Prostate gland (tissue), 2 donors: ENCODE measurements at regions not wholly inside any gene's neighbourhood (a gene's known extent, or its start where the extent isn't known, plus 50 kb on each side); places are given as distances from the start of the nearest gene placed in this dataset.

Experiments
- DNase-seq: peaks from one replicate; pipeline ENCODE4 v3.0.0-alpha.2; 2019; ENCODE audit warnings: low spot score
- H3K27ac ChIP-seq, 2 donors: fragments of 200-600 bp; sonication (generic); 2 replicates each; pipeline ENCODE4 v1.5.1; 2017 to 2019
- H3K27me3 ChIP-seq: fragments of 200-600 bp; sonication (generic); replicated peaks from 2 replicates; pipeline ENCODE4 v1.5.1; 2019; ENCODE audit not compliant: insufficient read depth
- H3K36me3 ChIP-seq, 2 donors: fragments of 200-600 bp; sonication (generic); 1 replicate in 1 of 2; 2 replicates in 1 of 2; pipeline versions ENCODE4 v1.5.1 to v1.8.1; 2017 to 2019
- H3K4me1 ChIP-seq: fragments of 200-600 bp; sonication (generic); replicated peaks from 2 replicates; pipeline ENCODE4 v1.5.1; 2019
- H3K4me3 ChIP-seq, 2 donors: fragments of 200-600 bp; sonication (generic); 2 replicates each; pipeline ENCODE4 v1.5.1; 2017 to 2019
- H3K9me3 ChIP-seq: fragments of 200-600 bp; sonication (generic); 2 replicates; pipeline ENCODE4 v1.5.1; 2017
- POLR2A ChIP-seq: fragments of 450-650 bp; IDR thresholded peaks from one replicate; pipeline ENCODE4 v1.6.1; 2016; ENCODE audit warnings: antibody characterized with exemption, mild to moderate bottlenecking
- POLR2AphosphoS5 ChIP-seq: sonication (generic); formaldehyde crosslinking; IDR thresholded peaks from one replicate; pipeline ENCODE4 v1.6.1; 2017; ENCODE audit warnings: antibody characterized with exemption
- WGBS: methylation state at CpG from one replicate; pipeline ENCODE4 v1.1.5; 2018; 5-methylcytosine and 5-hydroxymethylcytosine counted together
- intact Hi-C: fragments of 100-400 bp; cut with DNase I; formaldehyde crosslinking; loops from one replicate; pipeline ENCODE4 v1.14.2; 2022
- TF ChIP-seq, protein P1 (sequence below), 4 experiments: fragments of 200-600 bp in 2 of 4; fragments of 450-650 bp in 2 of 4; sonication (generic) in 2 of 4; IDR thresholded peaks; 1 replicate in 3 of 4; 2 replicates in 1 of 4; pipeline ENCODE4 v1.5.1; 2016 to 2019; ENCODE audit warnings: antibody characterized with exemption in 4 of 4, mild to moderate bottlenecking in 2 of 4, moderate library complexity in 2 of 4

DNA sequence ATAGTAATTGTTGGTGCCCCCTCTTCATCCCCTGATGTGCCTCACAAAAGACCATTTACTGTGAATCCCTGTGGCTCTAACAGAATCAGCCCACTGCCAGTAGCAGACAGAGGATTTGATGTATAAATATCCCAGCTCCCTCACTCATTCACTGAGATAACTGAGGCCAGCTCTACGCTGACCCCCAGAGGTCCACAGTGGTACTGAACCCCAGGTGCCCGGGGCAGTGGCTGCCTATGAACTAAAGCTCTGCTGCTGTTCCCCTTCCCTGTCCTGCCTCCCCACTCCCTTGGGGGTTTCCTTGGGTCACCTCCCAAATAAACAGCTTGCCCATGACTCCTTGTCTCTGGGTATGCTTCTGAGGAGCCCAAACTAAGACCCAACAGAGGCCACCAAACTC, 295.8 kb downstream of the FOXL1 start:
- H3K4me3 ChIP-seq: no peak overlapping the region
- H3K36me3 ChIP-seq: no peaks in the 10 kb centered on the region
- no peak overlapping the region for H3K27ac ChIP-seq
- TF ChIP-seq POLR2AphosphoS5: no peak
- no peak for TF ChIP-seq POLR2A
- TF ChIP-seq, protein P1, sequence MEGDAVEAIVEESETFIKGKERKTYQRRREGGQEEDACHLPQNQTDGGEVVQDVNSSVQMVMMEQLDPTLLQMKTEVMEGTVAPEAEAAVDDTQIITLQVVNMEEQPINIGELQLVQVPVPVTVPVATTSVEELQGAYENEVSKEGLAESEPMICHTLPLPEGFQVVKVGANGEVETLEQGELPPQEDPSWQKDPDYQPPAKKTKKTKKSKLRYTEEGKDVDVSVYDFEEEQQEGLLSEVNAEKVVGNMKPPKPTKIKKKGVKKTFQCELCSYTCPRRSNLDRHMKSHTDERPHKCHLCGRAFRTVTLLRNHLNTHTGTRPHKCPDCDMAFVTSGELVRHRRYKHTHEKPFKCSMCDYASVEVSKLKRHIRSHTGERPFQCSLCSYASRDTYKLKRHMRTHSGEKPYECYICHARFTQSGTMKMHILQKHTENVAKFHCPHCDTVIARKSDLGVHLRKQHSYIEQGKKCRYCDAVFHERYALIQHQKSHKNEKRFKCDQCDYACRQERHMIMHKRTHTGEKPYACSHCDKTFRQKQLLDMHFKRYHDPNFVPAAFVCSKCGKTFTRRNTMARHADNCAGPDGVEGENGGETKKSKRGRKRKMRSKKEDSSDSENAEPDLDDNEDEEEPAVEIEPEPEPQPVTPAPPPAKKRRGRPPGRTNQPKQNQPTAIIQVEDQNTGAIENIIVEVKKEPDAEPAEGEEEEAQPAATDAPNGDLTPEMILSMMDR (IDR thresholded peaks at IDR 0.05): peak in 3 of 4 experiments; percentile 36 to 46 (median 38)
- intact Hi-C loops: no loop called here
- no peaks in the 10 kb centered on the region for H3K9me3 ChIP-seq
- no peaks in the 10 kb centered on the region for H3K4me1 ChIP-seq
- DNase-seq: no peak
- WGBS: 81% methylated on average over 2 of the region's 2 CpGs
- H3K27me3 ChIP-seq: peaks cover 11% of the 10 kb centered on the region

DNA sequence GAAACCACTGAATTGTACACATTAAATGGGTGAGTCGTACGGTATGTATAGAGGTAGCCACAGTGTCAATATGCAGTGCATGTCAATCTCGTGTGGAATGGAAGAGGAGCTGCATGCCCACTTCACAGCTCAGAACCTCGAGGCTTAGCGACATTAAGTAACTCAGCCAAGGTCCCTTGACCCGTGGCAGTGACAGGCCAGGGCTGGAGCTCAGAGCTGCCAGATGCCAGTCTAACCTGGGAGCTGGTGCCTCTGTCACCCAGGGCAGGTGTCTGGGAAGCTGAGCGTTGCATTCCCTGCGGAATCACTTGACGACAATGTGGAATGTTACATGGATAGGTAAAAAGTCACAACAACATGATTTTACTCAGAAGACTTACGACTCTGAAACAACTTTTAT, 298.1 kb downstream of the FOXL1 start:
- DNase-seq: no peak
- no peaks in the 10 kb centered on the region for H3K4me1 ChIP-seq
- intact Hi-C loops: no loop called here
- no peak overlapping the region for H3K4me3 ChIP-seq
- TF ChIP-seq POLR2A: no peak
- TF ChIP-seq POLR2AphosphoS5: no peak
- TF ChIP-seq, protein P1 (IDR thresholded peaks at IDR 0.05): no peak
- WGBS: 86% methylated on average over 10 of the region's 10 CpGs
- no peaks in the 10 kb centered on the region for H3K36me3 ChIP-seq
- peaks cover 13% of the 10 kb centered on the region for H3K27me3 ChIP-seq
- no peak overlapping the region for H3K27ac ChIP-seq
- no peaks in the 10 kb centered on the region for H3K9me3 ChIP-seq

GRCh38 chr16:86877108-86877507, 298.8 kb downstream of the FOXL1 start:
- no peak for DNase-seq
- Histone ChIP-seq H3K27me3 (peaks cover 9% of the 10 kb centered on the region), H3K4me3 (no peak overlapping the region), H3K36me3 (no peaks in the 10 kb centered on the region), H3K4me1 (no peaks in the 10 kb centered on the region), H3K9me3 (no peaks in the 10 kb centered on the region), H3K27ac (no peak overlapping the region)
- 74% methylated on average over 10 of the region's 10 CpGs for WGBS
- intact Hi-C loops: no loop called here
- TF ChIP-seq POLR2A (no peak), POLR2AphosphoS5 (no peak)
- TF ChIP-seq, protein P1 (IDR thresholded peaks at IDR 0.05): no peak

GRCh38 chr16:86877835-86878234, 299.5 kb downstream of the FOXL1 start:
- H3K4me1 ChIP-seq: no peaks in the 10 kb centered on the region
- peaks cover 9% of the 10 kb centered on the region for H3K27me3 ChIP-seq
- H3K36me3 ChIP-seq: no peaks in the 10 kb centered on the region
- intact Hi-C loops: no loop called here
- H3K9me3 ChIP-seq: no peaks in the 10 kb centered on the region
- DNase-seq: no peak
- no peak for TF ChIP-seq POLR2A
- no peak for TF ChIP-seq POLR2AphosphoS5
- TF ChIP-seq, protein P1 (IDR thresholded peaks at IDR 0.05): no peak
- no peak overlapping the region for H3K27ac ChIP-seq
- no peak overlapping the region for H3K4me3 ChIP-seq
- WGBS: 32% methylated on average over 2 of the region's 2 CpGs

DNA sequence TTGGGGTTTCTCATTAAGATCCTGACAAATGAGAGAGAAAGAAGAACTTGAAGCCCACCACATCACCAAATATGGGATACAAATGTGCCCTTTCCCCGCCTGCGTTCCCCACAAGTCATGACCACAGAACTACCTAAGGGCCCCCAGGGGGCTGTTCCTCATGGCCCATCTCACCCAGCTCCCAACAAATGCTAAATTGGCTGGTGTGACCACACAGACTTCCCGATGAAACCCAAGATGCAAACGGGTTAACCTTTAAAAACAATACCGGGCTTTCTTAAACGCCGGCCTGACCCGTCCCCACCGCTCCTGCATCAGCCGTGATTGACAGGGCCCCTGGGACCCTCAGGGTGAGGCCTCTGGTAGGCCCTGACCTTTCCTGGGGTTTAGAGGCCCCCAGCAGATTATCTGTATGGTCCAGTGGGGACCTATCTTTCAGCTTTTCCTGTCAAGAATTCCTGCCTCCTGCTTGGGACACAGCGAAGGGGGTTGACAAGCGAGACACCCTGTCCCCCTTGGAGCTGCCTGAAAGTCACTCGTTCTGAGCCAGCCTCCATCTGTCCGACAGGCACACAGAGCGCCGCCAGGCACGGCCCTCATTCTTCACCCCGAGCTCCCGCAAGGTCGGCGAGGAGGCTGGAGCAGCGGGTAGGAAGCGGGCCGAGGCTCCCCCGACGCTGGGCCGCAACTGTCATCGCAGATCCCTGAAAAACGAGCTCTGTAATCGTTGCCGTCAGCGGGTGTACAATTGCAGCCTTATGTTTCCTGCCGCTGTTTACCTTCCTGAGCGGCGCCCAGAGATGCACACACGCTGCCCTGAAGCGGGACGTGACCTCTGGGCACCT, 300.1 kb downstream of the FOXL1 start:
- WGBS: 64% methylated on average over 38 of the region's 38 CpGs
- Histone ChIP-seq H3K4me1 (no peaks in the 10 kb centered on the region), H3K27me3 (peaks cover 9% of the 10 kb centered on the region), H3K27ac (no peak overlapping the region), H3K9me3 (no peaks in the 10 kb centered on the region), H3K36me3 (no peaks in the 10 kb centered on the region), H3K4me3 (no peak overlapping the region)
- intact Hi-C loops: no loop called here
- DNase-seq: no peak
- TF ChIP-seq POLR2A (no peak), POLR2AphosphoS5 (no peak)
- TF ChIP-seq, protein P1 (IDR thresholded peaks at IDR 0.05): no peak
